ENCODE measurements at regions not wholly inside any gene's neighbourhood (a gene's known extent, or its start where the extent isn't known, plus 50 kb on each side); places are given as distances from the start of the nearest gene placed in this dataset.

GRCh38 chr10:36540611-36541010 lies 584.8 kb upstream of the ANKRD30A start:
- TF ChIP-seq NRF1 (IDR thresholded peaks at IDR 0.05; ENCODE audit: low read depth, low read length) = no peak
- no peak for TF ChIP-seq POLR2AphosphoS5 (IDR thresholded peaks at IDR 0.05; ENCODE audit: low read depth, low read length)
- no peak for TF ChIP-seq RAD21 (IDR thresholded peaks at IDR 0.05 in 1 of 2, conservative IDR thresholded peaks at IDR 0.05 in 1 of 2; ENCODE audit: low read depth in 2 of 2, low read length in 2 of 2)
- TF ChIP-seq TCF12 (IDR thresholded peaks at IDR 0.05; ENCODE audit: low read depth, low read length) = no peak
- no peak for TF ChIP-seq CTCF (IDR thresholded peaks at IDR 0.05; ENCODE audit: control extremely low read depth in 1 of 3, insufficient read depth in 1 of 3, low read depth in 1 of 3, low read length in 3 of 3)
- TF ChIP-seq ZNF274 (IDR thresholded peaks at IDR 0.05; ENCODE audit: borderline replicate concordance, extremely low read depth, low read length) = no peak
- TF ChIP-seq EZH2 (IDR thresholded peaks at IDR 0.05; ENCODE audit: low read depth, low read length, severe bottlenecking) = no peak
- TF ChIP-seq MAFK (IDR thresholded peaks at IDR 0.05; ENCODE audit: low read depth, low read length) = no peak
- no peak for TF ChIP-seq POU5F1 (IDR thresholded peaks at IDR 0.05; ENCODE audit: low read depth, low read length)
- TF ChIP-seq EGR1 (IDR thresholded peaks at IDR 0.05; ENCODE audit: borderline replicate concordance, low read depth, low read length) = no peak
- TF ChIP-seq CREB1 (IDR thresholded peaks at IDR 0.05) = no peak
- no peak for TF ChIP-seq EP300 (IDR thresholded peaks at IDR 0.05; ENCODE audit: borderline replicate concordance in 1 of 2, low read depth in 2 of 2, low read length in 2 of 2)
- no peak for TF ChIP-seq KDM1A (IDR thresholded peaks at IDR 0.05; ENCODE audit: borderline replicate concordance, low read length)
- no peak for TF ChIP-seq SP1 (IDR thresholded peaks at IDR 0.05; ENCODE audit: low read depth, low read length)
